H1 (cell line): ENCODE measurements at regions not wholly inside any gene's neighbourhood (a gene's known extent, or its start where the extent isn't known, plus 50 kb on each side); places are given as distances from the start of the nearest gene placed in this dataset.

Experiments used
- CTCF ChIA-PET: fragments of 300-600 bp; sonication (Branson Sonifier 250); formaldehyde crosslinking; loops from one replicate; lab custom pipeline; 2021; ENCODE audit not compliant: partially characterized antibody; lab: Charles Lee
- POLR2A ChIA-PET: fragments of 300-600 bp; sonication (Branson Sonifier 250); formaldehyde crosslinking; loops from one replicate; lab custom pipeline; 2021; ENCODE audit warnings: inconsistent platforms; ENCODE audit not compliant: partially characterized antibody; lab: Charles Lee
- DNase-seq, 2 experiments: peaks; one replicate each; pipeline versions ENCODE4 v3.0.0 to v3.0.0-alpha.2; 2010 to 2022; ENCODE audit warnings: low spot score in 2 of 2, low read depth in 1 of 2, mixed read lengths in 1 of 2
- FAIRE-seq: peaks from 2 replicates; lab custom pipeline; 2011; peaks lifted over from hg19 to GRCh38; lab: Jason Lieb, UNC
- H2AFZ ChIP-seq: 2 replicates; pipeline ENCODE4 v1.8.1; 2012; ENCODE audit warnings: low read length, inconsistent platforms
- H2AK5ac ChIP-seq: 2 replicates; pipeline ENCODE4 v1.6.1; 2013; ENCODE audit warnings: low read depth, low read length
- H2BK120ac ChIP-seq: replicated peaks from 2 replicates; pipeline ENCODE3; 2013; ENCODE audit warnings: low read depth, low read length, inconsistent platforms
- H2BK12ac ChIP-seq: 2 replicates; pipeline ENCODE4 v1.6.1; 2013; ENCODE audit warnings: low read depth, low read length
- H2BK15ac ChIP-seq: 2 replicates; pipeline ENCODE4 v1.6.1; 2013; ENCODE audit warnings: low read length
- H2BK20ac ChIP-seq: 2 replicates; pipeline ENCODE4 v1.6.1; 2013; ENCODE audit warnings: low read length
- H2BK5ac ChIP-seq: 2 replicates; pipeline ENCODE4 v1.6.1; 2013; ENCODE audit warnings: low read depth, low read length
- H3K14ac ChIP-seq: 2 replicates; pipeline ENCODE4 v1.6.1; 2013; ENCODE audit warnings: inconsistent platforms; ENCODE audit not compliant: insufficient read length
- H3K18ac ChIP-seq: 2 replicates; pipeline ENCODE4 v1.6.1; 2013; ENCODE audit warnings: low read length; ENCODE audit errors: extremely low read depth
- H3K23ac ChIP-seq: 2 replicates; pipeline ENCODE4 v1.6.1; 2013; ENCODE audit warnings: inconsistent platforms; ENCODE audit not compliant: insufficient read length
- H3K23me2 ChIP-seq: 2 replicates; pipeline ENCODE4 v1.6.1; 2013; ENCODE audit warnings: low read depth, low read length
- H3K27ac ChIP-seq: 2 replicates; pipeline ENCODE4 v1.6.1; 2011; ENCODE audit warnings: low read depth, low read length, inconsistent platforms
- H3K27me3 ChIP-seq, 4 experiments: replicated peaks in 1 of 4; 1 replicate in 1 of 4; 2 replicates in 3 of 4; pipeline versions ENCODE4 v1.6.1 to v1.8.1; 2011 to 2013; ENCODE audit warnings: low read length in 3 of 4, mild to moderate bottlenecking in 3 of 4, inconsistent platforms in 2 of 4, mixed read lengths in 2 of 4, moderate library complexity in 1 of 4; ENCODE audit not compliant: control insufficient read depth in 3 of 4, insufficient read depth in 3 of 4; ENCODE audit errors: extremely low read depth in 1 of 4
- H3K36me3 ChIP-seq, 4 experiments: 2 replicates each; pipeline versions ENCODE4 v1.6.1 to v1.8.1; 2011 to 2013; ENCODE audit warnings: mild to moderate bottlenecking in 4 of 4, low read length in 3 of 4, moderate library complexity in 2 of 4, control low read depth in 1 of 4, inconsistent platforms in 1 of 4; ENCODE audit not compliant: insufficient read depth in 4 of 4, control insufficient read depth in 2 of 4
- H3K4ac ChIP-seq: replicated peaks from 2 replicates; pipeline ENCODE3; 2013; ENCODE audit warnings: low read length, low read depth, mixed read lengths, inconsistent platforms; ENCODE audit not compliant: insufficient read length
- H3K4me1 ChIP-seq, 4 experiments: replicated peaks in 1 of 4; 1 replicate in 1 of 4; 2 replicates in 3 of 4; pipeline versions ENCODE4 v1.6.1 to v1.8.1; 2011 to 2013; ENCODE audit warnings: low read length in 3 of 4, inconsistent platforms in 2 of 4, mixed read lengths in 1 of 4; ENCODE audit not compliant: insufficient read depth in 4 of 4, control insufficient read depth in 3 of 4
- H3K4me2 ChIP-seq, 2 experiments: 2 replicates each; pipeline versions ENCODE4 v1.6.1 to v1.8.1; 2011 to 2013; ENCODE audit warnings: low read depth in 2 of 2, low read length in 2 of 2, control low read depth in 1 of 2, inconsistent platforms in 1 of 2, mild to moderate bottlenecking in 1 of 2; ENCODE audit not compliant: insufficient read depth in 1 of 2
- H3K4me3 ChIP-seq, 4 experiments: fragments of 200-600, 300-600 bp in 1 of 4; sonication (generic), shearing (Covaris generic), sonication (Bioruptor Twin) in 1 of 4; 2 replicates each; pipeline versions ENCODE4 v1.5.1 to v1.8.1; 2011 to 2016; ENCODE audit warnings: low read length in 4 of 4, low read depth in 3 of 4, control low read depth in 2 of 4, inconsistent platforms in 2 of 4, mild to moderate bottlenecking in 2 of 4, mixed read lengths in 1 of 4, moderate library complexity in 1 of 4; ENCODE audit not compliant: insufficient read depth in 2 of 4; ENCODE audit errors: extremely low read depth in 1 of 4
- H3K56ac ChIP-seq: replicated peaks from 2 replicates; pipeline ENCODE3; 2013; ENCODE audit warnings: low read depth, mild to moderate bottlenecking, mixed read lengths, low read length, inconsistent platforms; ENCODE audit not compliant: insufficient read length
- H3K79me1 ChIP-seq: 2 replicates; pipeline ENCODE4 v1.6.1; 2013; ENCODE audit warnings: low read depth, low read length, control low read depth
- H3K79me2 ChIP-seq, 2 experiments: 2 replicates each; pipeline versions ENCODE4 v1.6.1 to v1.8.1; 2012 to 2013; ENCODE audit warnings: low read length in 2 of 2, mild to moderate bottlenecking in 2 of 2, inconsistent platforms in 1 of 2; ENCODE audit not compliant: insufficient read depth in 2 of 2, control insufficient read depth in 1 of 2
- H3K9ac ChIP-seq, 4 experiments: replicated peaks in 1 of 4; 1 replicate in 1 of 4; 2 replicates in 3 of 4; pipeline versions ENCODE4 v1.6.1 to v1.8.1; 2011 to 2013; ENCODE audit warnings: low read depth in 3 of 4, low read length in 3 of 4, control low read depth in 2 of 4, mild to moderate bottlenecking in 2 of 4, moderate library complexity in 2 of 4, inconsistent platforms in 1 of 4; ENCODE audit errors: extremely low read depth in 1 of 4
- H3K9me3 ChIP-seq, 2 experiments: 2 replicates each; pipeline versions ENCODE4 v1.6.1 to v1.8.1; 2012 to 2013; ENCODE audit warnings: mild to moderate bottlenecking in 2 of 2, moderate library complexity in 2 of 2, control low read depth in 1 of 2, inconsistent platforms in 1 of 2, low read depth in 1 of 2, low read length in 1 of 2, mixed read lengths in 1 of 2; ENCODE audit not compliant: insufficient read depth in 2 of 2
- H4K20me1 ChIP-seq, 2 experiments: replicated peaks in 1 of 2; 2 replicates each; pipeline versions ENCODE3 to v1.8.1; 2011 to 2013; ENCODE audit warnings: inconsistent platforms in 2 of 2, low read length in 2 of 2, mild to moderate bottlenecking in 1 of 2; ENCODE audit not compliant: insufficient read depth in 2 of 2, control insufficient read depth in 1 of 2
- H4K5ac ChIP-seq: 2 replicates; pipeline ENCODE4 v1.6.1; 2013; ENCODE audit warnings: low read length, low read depth, mixed read lengths, inconsistent platforms; ENCODE audit not compliant: insufficient read length
- H4K8ac ChIP-seq: 2 replicates; pipeline ENCODE4 v1.8.0; 2013; ENCODE audit warnings: mild to moderate bottlenecking, moderate library complexity, low read length, inconsistent platforms; ENCODE audit not compliant: insufficient read depth; ENCODE audit errors: extremely low read depth
- H4K91ac ChIP-seq: replicated peaks from 2 replicates; pipeline ENCODE3; 2013; ENCODE audit warnings: low read length, mixed read lengths, inconsistent platforms; ENCODE audit not compliant: insufficient read length
- BCL11A ChIP-seq, 2 experiments: IDR thresholded peaks; one replicate each; pipeline ENCODE4 v1.6.1; 2011; ENCODE audit warnings: low read depth in 2 of 2, low read length in 2 of 2, mild to moderate bottlenecking in 2 of 2
- HDAC2 ChIP-seq, 2 experiments: fragments of 300-600 bp in 1 of 2; sonication (generic) in 1 of 2; IDR thresholded peaks; 2 replicates each; pipeline ENCODE4 v1.6.1; 2011 to 2012; ENCODE audit warnings: low read depth in 2 of 2, low read length in 2 of 2, mild to moderate bottlenecking in 2 of 2, moderate library complexity in 2 of 2, borderline replicate concordance in 1 of 2, inconsistent platforms in 1 of 2
- HDAC6 ChIP-seq: IDR thresholded peaks from one replicate; pipeline ENCODE4 v1.7.1; 2012; ENCODE audit warnings: low read depth, mild to moderate bottlenecking, inconsistent platforms, low read length, moderate library complexity
- JUN ChIP-seq: IDR thresholded peaks from 2 replicates; pipeline ENCODE4 v1.6.1; 2011; ENCODE audit warnings: low read depth, mild to moderate bottlenecking, improper control_type of control experiment, low read length
- KDM1A ChIP-seq: fragments of 200-600, 300-600 bp; sonication (generic); IDR thresholded peaks from 2 replicates; pipeline ENCODE4 v1.7.1; 2016; ENCODE audit warnings: mild to moderate bottlenecking, low read length, borderline replicate concordance
- PHF8 ChIP-seq: fragments of 200-600 bp; sonication (generic); conservative IDR thresholded peaks from 2 replicates; pipeline ENCODE4 v1.7.1; 2012; ENCODE audit warnings: low read depth, mild to moderate bottlenecking, inconsistent platforms, low read length, moderate library complexity
- POU5F1 ChIP-seq: IDR thresholded peaks from 2 replicates; pipeline ENCODE4 v1.6.1; 2011; ENCODE audit warnings: low read depth, mild to moderate bottlenecking, low read length, moderate library complexity
- RNF2 ChIP-seq: fragments of 200-900, 300-1000 bp; sonication (generic); IDR thresholded peaks from 2 replicates; pipeline ENCODE4 v1.7.1; 2016; ENCODE audit warnings: borderline replicate concordance, low read depth, mild to moderate bottlenecking, antibody characterized with exemption, low read length; ENCODE audit not compliant: poor library complexity, severe bottlenecking; ENCODE audit errors: missing control alignments
- SAP30 ChIP-seq: fragments of 300-600 bp; sonication (generic); IDR thresholded peaks from 2 replicates; pipeline ENCODE4 v1.7.1; 2012; ENCODE audit warnings: low read length, moderate library complexity, mild to moderate bottlenecking, inconsistent platforms; ENCODE audit not compliant: insufficient read depth, insufficient replicate concordance
- SP2 ChIP-seq: IDR thresholded peaks from 2 replicates; pipeline ENCODE4 v1.6.1; 2012; ENCODE audit warnings: mild to moderate bottlenecking, low read length, inconsistent platforms
- TAF1 ChIP-seq: IDR thresholded peaks from 2 replicates; pipeline ENCODE4 v1.6.1; 2011; ENCODE audit warnings: mild to moderate bottlenecking, low read depth, low read length
- TAF7 ChIP-seq: optimal IDR thresholded peaks from 2 replicates; pipeline ENCODE3; 2011; ENCODE audit warnings: low read depth, mild to moderate bottlenecking, inconsistent platforms, low read length, moderate library complexity, borderline replicate concordance
- WGBS, 2 experiments: shearing (Covaris generic) in 1 of 2; methylation state at CpG; one replicate each; pipeline versions ENCODE4 v1.1.6 to v1.1.7; 2013 to 2015; ENCODE audit warnings: low lambda C conversion rate in 2 of 2, mixed read lengths in 2 of 2, inconsistent platforms in 1 of 2, low coverage in 1 of 2, missing lambda C conversion rate in 1 of 2; ENCODE audit not compliant: insufficient replicate concordance in 2 of 2, insufficient coverage in 1 of 2, insufficient read length in 1 of 2; ENCODE audit errors: extremely low coverage in 1 of 2, missing lambda C conversion rate in 1 of 2; 5-methylcytosine and 5-hydroxymethylcytosine counted together

- POLR2A ChIA-PET: no interaction called here
- no peak overlapping the region for H4K5ac ChIP-seq
- no peak overlapping the region for H4K91ac ChIP-seq
- WGBS, 2 experiments: 86% methylated on average over 2 of the region's 2 CpGs; no CpG with 5 or more reads in 1 of the 2 experiments
- H2BK15ac ChIP-seq: no peak overlapping the region
- no peaks in the 10 kb centered on the region for H4K20me1 ChIP-seq
- H3K23me2 ChIP-seq: no peaks in the 10 kb centered on the region
- H2BK12ac ChIP-seq: no peak overlapping the region
- H3K9me3 ChIP-seq: no peaks in the 10 kb centered on the region
- H2BK120ac ChIP-seq: no peak overlapping the region
- no peaks in the 10 kb centered on the region for H3K79me1 ChIP-seq
- no peak overlapping the region for H3K4me3 ChIP-seq
- H3K36me3 ChIP-seq: no peaks in the 10 kb centered on the region
- no peak overlapping the region for H2AK5ac ChIP-seq
- TF ChIP-seq RNF2 (no peak), HDAC6 (no peak), HDAC2 (IDR thresholded peaks at IDR 0.05; ENCODE audit: borderline replicate concordance in 1 of 2, low read depth in 2 of 2, low read length in 2 of 2) (no peak), TAF1 (no peak), PHF8 (no peak), SAP30 (no peak), BCL11A (IDR thresholded peaks at IDR 0.05; ENCODE audit: low read depth in 2 of 2, low read length in 2 of 2) (no peak), JUN (no peak), POU5F1 (no peak), KDM1A (no peak), SP2 (no peak), TAF7 (no peak)
- H3K4ac ChIP-seq: no peak overlapping the region
- no peak overlapping the region for H3K23ac ChIP-seq
- no peaks in the 10 kb centered on the region for H3K79me2 ChIP-seq
- H3K9ac ChIP-seq: no peak overlapping the region
- CTCF ChIA-PET: interaction anchor here (0.7 to 0.9 kb wide), 2 partner anchors 13 to 17 kb away, joined by 3 read pairs; no protein-coding TSS in a partner anchor
- H3K56ac ChIP-seq: no peak overlapping the region
- H3K14ac ChIP-seq: no peak overlapping the region
- no peak overlapping the region for H3K4me2 ChIP-seq
- no peak overlapping the region for H3K27ac ChIP-seq
- FAIRE-seq: no peak
- H2BK5ac ChIP-seq: no peak overlapping the region
- H3K4me1 ChIP-seq: no peaks in the 10 kb centered on the region
- no peak overlapping the region for H2AFZ ChIP-seq
- H3K27me3 ChIP-seq: no peaks in the 10 kb centered on the region
- no peak overlapping the region for H3K18ac ChIP-seq
- no peak overlapping the region for H2BK20ac ChIP-seq
- DNase-seq: no peak
- no peak overlapping the region for H4K8ac ChIP-seq
These were observed 1013.9 kb downstream of the KCNT2 start for GRCh38 chr1:195594322-195594721.
